Muscle layer of duodenum (tissue), 2 donors: ENCODE measurements at regions not wholly inside any gene's neighbourhood (a gene's known extent, or its start where the extent isn't known, plus 50 kb on each side); places are given as distances from the start of the nearest gene placed in this dataset.
A peak's percentile ranks its signal among the peaks of the same experiment; 100 is the strongest.
"Not testable (repeated sequence)": the region's sequence is repeated elsewhere in the genome, so short reads cannot be mapped to it uniquely, and the experiment has no call there.

Experiments
- H3K27ac ChIP-seq: one replicate; pipeline ENCODE4 v1.7.0; 2013; ENCODE audit warnings: mild to moderate bottlenecking, low read length
- H3K27me3 ChIP-seq: one replicate; pipeline ENCODE4 v1.7.0; 2013; ENCODE audit warnings: low read depth, mild to moderate bottlenecking, control low read depth, low read length
- H3K36me3 ChIP-seq, 2 donors: one replicate each; pipeline ENCODE4 v1.7.0; 2013; ENCODE audit warnings: low read length in 2 of 2, control low read depth in 1 of 2, mild to moderate bottlenecking in 1 of 2; ENCODE audit not compliant: insufficient read depth in 2 of 2, control insufficient read depth in 1 of 2
- H3K4me1 ChIP-seq, 2 donors: one replicate each; pipeline ENCODE4 v1.7.0; 2013; ENCODE audit warnings: low read length in 2 of 2, mild to moderate bottlenecking in 2 of 2, control low read depth in 1 of 2, moderate library complexity in 1 of 2; ENCODE audit not compliant: insufficient read depth in 2 of 2, control insufficient read depth in 1 of 2
- H3K4me3 ChIP-seq, 2 donors: one replicate each; pipeline ENCODE4 v1.7.0; 2013; ENCODE audit warnings: low read length in 2 of 2, low read depth in 1 of 2, mild to moderate bottlenecking in 1 of 2
- H3K9me3 ChIP-seq, 2 donors: one replicate each; pipeline ENCODE4 v1.7.0; 2013; ENCODE audit warnings: low read length in 2 of 2, control low read depth in 1 of 2, mild to moderate bottlenecking in 1 of 2; ENCODE audit not compliant: control insufficient read depth in 1 of 2
- donor health status: healthy.

GRCh38 chr5:44048276-44048984 is 340.8 kb downstream of the FGF10 start:
- no peaks in the 10 kb centered on the region for H3K27me3 ChIP-seq
- H3K27ac ChIP-seq, result no peak overlapping the region
- no peak overlapping the region for H3K4me3 ChIP-seq
- peaks cover 0 to 5% of the 10 kb centered on the region in 2 donors for H3K9me3 ChIP-seq
- H3K36me3 ChIP-seq, result no peaks in the 10 kb centered on the region
- H3K4me1 ChIP-seq, result peaks cover 0 to 8% of the 10 kb centered on the region in 2 donors

- Histone ChIP-seq H3K4me3 (peak overlapping the region in 1 of 2 donors; percentile 17), H3K36me3 (no peaks in the 10 kb centered on the region), H3K9me3 (peaks cover 0 to 5% of the 10 kb centered on the region in 2 donors), H3K27ac (no peak overlapping the region), H3K27me3 (no peaks in the 10 kb centered on the region), H3K4me1 (peaks cover 0 to 8% of the 10 kb centered on the region in 2 donors)
Measured at GRCh38 chr5:44046619-44047364, 342.4 kb downstream of the FGF10 start.

GRCh38 chr5:44044549-44044948 is 344.7 kb downstream of the FGF10 start:
- not testable (repeated sequence) for H3K4me3 ChIP-seq, H3K36me3 ChIP-seq, H3K4me1 ChIP-seq, H3K9me3 ChIP-seq, H3K27me3 ChIP-seq, H3K27ac ChIP-seq

DNA sequence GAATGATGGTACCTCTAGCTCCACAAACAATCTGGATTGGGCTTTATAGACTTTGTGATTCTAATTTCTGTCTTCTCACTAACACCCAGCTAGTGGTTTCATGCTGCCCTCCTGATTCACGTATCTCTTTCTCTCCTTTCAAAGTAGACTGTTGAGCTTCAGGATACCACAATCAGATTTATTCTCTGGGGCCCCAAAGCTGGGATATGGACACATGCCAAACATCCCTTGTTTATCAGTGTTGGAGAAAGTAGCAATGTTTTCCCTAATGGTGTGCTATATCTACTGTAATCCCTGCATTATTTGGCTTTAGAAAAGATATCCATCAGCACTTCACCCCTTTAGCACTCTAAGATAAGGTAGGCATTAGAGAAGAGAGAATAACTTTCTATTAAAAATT is 361.0 kb downstream of the FGF10 start:
- Histone ChIP-seq H3K27me3 (no peaks in the 10 kb centered on the region), H3K4me1 (no peaks in the 10 kb centered on the region), H3K27ac (no peak overlapping the region), H3K4me3 (no peak overlapping the region), H3K36me3 (no peaks in the 10 kb centered on the region), H3K9me3 (peaks cover 0 to 2% of the 10 kb centered on the region in 2 donors)

DNA sequence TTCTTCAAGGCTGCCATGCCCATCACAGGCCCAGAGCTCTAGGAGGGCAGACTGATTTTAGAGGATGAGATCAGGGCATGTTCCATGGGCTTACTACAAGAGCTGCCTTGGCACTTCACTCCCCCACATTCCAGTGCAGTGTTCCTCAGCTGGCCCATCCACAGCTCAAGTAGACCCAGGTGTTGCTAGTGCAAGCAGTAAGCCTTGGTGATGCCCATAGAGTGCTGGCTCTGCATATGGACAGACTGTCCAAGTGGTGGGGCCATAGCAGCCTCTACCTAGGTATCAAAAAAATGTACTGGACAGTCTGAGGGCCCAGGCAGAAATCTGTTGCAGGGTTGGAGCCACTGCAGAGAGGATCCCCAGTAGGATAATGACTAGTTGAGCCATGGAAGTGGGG is 366.6 kb downstream of the FGF10 start:
- H3K4me1 ChIP-seq, result no peaks in the 10 kb centered on the region
- no peak overlapping the region for H3K4me3 ChIP-seq
- no peaks in the 10 kb centered on the region for H3K36me3 ChIP-seq

GRCh38 chr5:44011518-44011917 is 377.7 kb downstream of the FGF10 start:
- Histone ChIP-seq H3K27ac (no peak overlapping the region), H3K36me3 (no peaks in the 10 kb centered on the region), H3K4me1 (no peaks in the 10 kb centered on the region), H3K4me3 (no peak overlapping the region), H3K27me3 (no peaks in the 10 kb centered on the region), H3K9me3 (no peaks in the 10 kb centered on the region)

More for the DNA sequence above, 366.6 kb downstream of the FGF10 start:
- Histone ChIP-seq H3K27ac (no peak overlapping the region), H3K27me3 (no peaks in the 10 kb centered on the region), H3K9me3 (no peaks in the 10 kb centered on the region)

GRCh38 chr5:44002381-44002901 is 386.8 kb downstream of the FGF10 start:
- Histone ChIP-seq H3K4me3 (no peak overlapping the region), H3K9me3 (no peaks in the 10 kb centered on the region), H3K27me3 (no peaks in the 10 kb centered on the region), H3K27ac (no peak overlapping the region), H3K4me1 (no peaks in the 10 kb centered on the region), H3K36me3 (no peaks in the 10 kb centered on the region)

DNA sequence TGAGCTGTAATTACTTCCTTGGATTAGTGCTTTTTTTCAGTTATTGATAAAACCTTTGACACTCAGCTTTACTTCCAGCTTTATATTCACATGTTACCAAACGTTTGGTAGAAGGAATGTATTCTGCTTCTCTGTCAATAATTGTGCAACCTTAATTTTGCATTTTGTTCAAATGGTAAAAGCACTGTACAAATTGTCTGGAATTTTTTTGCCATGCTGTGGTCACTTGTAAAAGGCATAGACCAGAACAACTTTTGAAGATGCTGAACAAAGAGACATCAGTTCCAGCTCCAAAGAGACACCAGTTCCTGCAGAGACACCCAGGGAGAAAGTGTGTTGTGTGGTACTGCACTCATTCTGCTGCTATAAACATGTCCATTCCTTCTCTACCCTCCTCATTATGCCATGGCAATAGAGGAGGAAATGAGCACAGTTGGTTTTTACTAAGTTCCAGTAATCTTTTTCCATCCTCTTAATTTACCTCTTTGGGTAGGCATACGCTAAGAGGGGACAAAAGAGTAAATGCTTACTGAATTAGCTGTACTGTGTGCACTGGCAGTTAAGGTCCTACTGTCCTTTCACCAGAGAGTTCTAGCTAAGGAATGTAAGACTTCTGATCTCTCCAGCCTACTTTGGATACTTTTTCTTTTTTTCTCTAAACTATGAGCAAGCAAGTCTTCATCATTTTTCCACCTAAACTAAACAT is 387.4 kb downstream of the FGF10 start:
- H3K9me3 ChIP-seq, result no peaks in the 10 kb centered on the region
- no peak overlapping the region for H3K27ac ChIP-seq
- no peaks in the 10 kb centered on the region for H3K36me3 ChIP-seq
- no peaks in the 10 kb centered on the region for H3K4me1 ChIP-seq
- H3K4me3 ChIP-seq, result no peak overlapping the region
- H3K27me3 ChIP-seq, result no peaks in the 10 kb centered on the region

- H3K27me3 ChIP-seq, result no peaks in the 10 kb centered on the region
- no peaks in the 10 kb centered on the region for H3K9me3 ChIP-seq
- H3K27ac ChIP-seq, result no peak overlapping the region
- H3K36me3 ChIP-seq, result no peaks in the 10 kb centered on the region
- H3K4me1 ChIP-seq, result no peaks in the 10 kb centered on the region
- H3K4me3 ChIP-seq, result no peak overlapping the region
Measured at GRCh38 chr5:44001236-44001635, 388.0 kb downstream of the FGF10 start.

GRCh38 chr5:43997647-43998272 is 391.5 kb downstream of the FGF10 start:
- H3K27me3 ChIP-seq, result no peaks in the 10 kb centered on the region
- no peak overlapping the region for H3K4me3 ChIP-seq
- H3K4me1 ChIP-seq, result no peaks in the 10 kb centered on the region
- no peak overlapping the region for H3K27ac ChIP-seq
- H3K9me3 ChIP-seq, result no peaks in the 10 kb centered on the region
- no peaks in the 10 kb centered on the region for H3K36me3 ChIP-seq

- no peaks in the 10 kb centered on the region for H3K9me3 ChIP-seq
- no peaks in the 10 kb centered on the region for H3K4me1 ChIP-seq
- no peak overlapping the region for H3K27ac ChIP-seq
- no peaks in the 10 kb centered on the region for H3K36me3 ChIP-seq
- H3K27me3 ChIP-seq, result no peaks in the 10 kb centered on the region
- H3K4me3 ChIP-seq, result no peak overlapping the region
Measured at GRCh38 chr5:43996221-43996620, 393.0 kb downstream of the FGF10 start.
